K562 (cell line): ENCODE measurements at regions not wholly inside any gene's neighbourhood (a gene's known extent, or its start where the extent isn't known, plus 50 kb on each side); places are given as distances from the start of the nearest gene placed in this dataset.

Experiments used
- ATAC-seq: fragments of 200-7000 bp; cut with Tn5 transposase; 3 replicates; pipeline ENCODE4 v1.9.1; 2020; ENCODE audit warnings: moderate library complexity
- BruUV-seq: library from RNA; stranded (reverse); fragments of 400-500 nt; replicated peaks from 2 replicates; lab custom pipeline; 2021; lab: Mats Ljungman, UMichigan
- CTCF ChIA-PET: fragments of 300-600 bp; formaldehyde crosslinking; extraction: SDS; loops from one replicate; lab custom pipeline; 2021; ENCODE audit warnings: low intra/inter-chr PET ratio; lab: Yijun Ruan, JAX
- POLR2A ChIA-PET: fragments of 300-600, 350-650 bp; sonication (Branson Sonifier 250); formaldehyde crosslinking; extraction: SDS; loops from one replicate; lab custom pipeline; 2021; ENCODE audit warnings: antibody characterized with exemption, inconsistent platforms; lab: Yijun Ruan, JAX
- DNase-seq, 4 experiments: peaks; one replicate each; pipeline versions ENCODE4 v3.0.0 to v3.0.0-alpha.2; 2011 to 2018; ENCODE audit warnings: low spot score in 3 of 4, mixed read lengths in 3 of 4; ENCODE audit errors: extremely low read depth in 1 of 4
- FAIRE-seq: peaks from 2 replicates; lab custom pipeline; 2011; peaks lifted over from hg19 to GRCh38; lab: Jason Lieb, UNC
- H2AFZ ChIP-seq: 2 replicates; pipeline ENCODE4 v1.6.0; 2011; ENCODE audit warnings: low read depth, low read length, control low read depth, inconsistent platforms
- H3K27ac ChIP-seq: fragments of 200-600 bp; 3 replicates; pipeline ENCODE4 v1.8.0; 2011; ENCODE audit warnings: low read depth, mild to moderate bottlenecking, control low read depth, inconsistent platforms, low read length, moderate library complexity, mixed read lengths; ENCODE audit errors: extremely low read depth
- H3K27me3 ChIP-seq, 2 experiments: fragments of 300-600 bp in 1 of 2; 2 replicates in 1 of 2; 3 replicates in 1 of 2; pipeline versions ENCODE4 v1.6.0 to v1.8.0; 2011; ENCODE audit warnings: inconsistent platforms in 2 of 2, low read length in 2 of 2, mild to moderate bottlenecking in 1 of 2, mixed read lengths in 1 of 2, moderate library complexity in 1 of 2; ENCODE audit not compliant: control insufficient read depth in 2 of 2, insufficient read depth in 2 of 2
- H3K36me3 ChIP-seq: fragments of 300-600 bp; 3 replicates; pipeline ENCODE4 v1.8.0; 2011; ENCODE audit warnings: mild to moderate bottlenecking, low read length, inconsistent platforms; ENCODE audit not compliant: control insufficient read depth, insufficient read depth
- H3K4me1 ChIP-seq, 2 experiments: fragments of 200-600 bp in 1 of 2; replicated peaks in 1 of 2; 2 replicates in 1 of 2; 3 replicates in 1 of 2; pipeline versions ENCODE4 v1.5.1 to v1.8.0; 2011; ENCODE audit warnings: inconsistent platforms in 2 of 2, low read length in 2 of 2, mild to moderate bottlenecking in 1 of 2, mixed read lengths in 1 of 2, moderate library complexity in 1 of 2; ENCODE audit not compliant: control insufficient read depth in 2 of 2, insufficient read depth in 2 of 2
- H3K4me2 ChIP-seq: 2 replicates; pipeline ENCODE4 v1.6.1; 2011; ENCODE audit warnings: low read length, control low read depth, inconsistent platforms, mixed read lengths; ENCODE audit not compliant: insufficient read depth
- H3K4me3 ChIP-seq: fragments of 200-600 bp; sonication (generic), shearing (Covaris generic); 2 replicates; pipeline ENCODE4 v1.5.1; 2016; ENCODE audit warnings: control low read depth, inconsistent platforms
- H3K79me2 ChIP-seq: fragments of 200-600 bp; 3 replicates; pipeline ENCODE4 v1.8.0; 2011; ENCODE audit warnings: low read length, inconsistent platforms; ENCODE audit not compliant: control insufficient read depth, insufficient read depth
- H3K9ac ChIP-seq, 2 experiments: 2 replicates each; pipeline versions ENCODE4 v1.6.0 to v1.6.1; 2011; ENCODE audit warnings: low read depth in 2 of 2, low read length in 2 of 2, control low read depth in 1 of 2, inconsistent platforms in 1 of 2, mild to moderate bottlenecking in 1 of 2, mixed read lengths in 1 of 2; ENCODE audit not compliant: insufficient read depth in 1 of 2
- H3K9me1 ChIP-seq: one replicate; pipeline ENCODE4 v1.6.0; 2011; ENCODE audit warnings: inconsistent platforms, mild to moderate bottlenecking, low read length, moderate library complexity; ENCODE audit not compliant: control insufficient read depth, insufficient read depth
- H3K9me3 ChIP-seq: replicated peaks from 2 replicates; pipeline ENCODE4 v1.5.1; 2011; ENCODE audit warnings: low read depth, low read length, inconsistent platforms; ENCODE audit not compliant: control insufficient read depth, insufficient read depth
- H4K20me1 ChIP-seq: replicated peaks from 2 replicates; pipeline ENCODE4 v1.6.1; 2011; ENCODE audit warnings: low read length, inconsistent platforms, mixed read lengths; ENCODE audit not compliant: control insufficient read depth, insufficient read depth
- BHLHE40 ChIP-seq: IDR thresholded peaks from 2 replicates; pipeline ENCODE4 v1.6.1; 2011; ENCODE audit warnings: low read length, improper control_type of control experiment
- CBX3 ChIP-seq, 2 experiments: IDR thresholded peaks; 1 replicate in 1 of 2; 2 replicates in 1 of 2; pipeline ENCODE4 v1.6.1; 2012; ENCODE audit warnings: inconsistent platforms in 2 of 2, low read length in 2 of 2, borderline replicate concordance in 1 of 2, control low read depth in 1 of 2
- KDM5B ChIP-seq: fragments of 200-600 bp; sonication (generic); IDR thresholded peaks from 2 replicates; pipeline ENCODE4 v1.6.1; 2012; ENCODE audit warnings: low read depth, mild to moderate bottlenecking, moderate library complexity, low read length, control low read depth, inconsistent platforms; ENCODE audit not compliant: insufficient replicate concordance
- SMAD1 ChIP-seq: fragments of 150-350 bp; IDR thresholded peaks from 2 replicates; pipeline ENCODE4 v1.6.1; 2014; ENCODE audit warnings: low read length, low read depth; ENCODE audit not compliant: partially characterized antibody
- ZNF124 ChIP-seq: sonication (generic); formaldehyde crosslinking; IDR thresholded peaks from 2 replicates; pipeline ENCODE4 v1.8.1; 2022; ENCODE audit warnings: missing genetic modification reagents
- ZSCAN32 ChIP-seq: fragments of 450-650 bp; formaldehyde crosslinking; IDR thresholded peaks from 2 replicates; pipeline ENCODE4 v1.4.0; 2020; ENCODE audit warnings: mild to moderate bottlenecking, moderate library complexity
- WGBS: fragments of 100-300 bp; shearing (Covaris generic); methylation state at CpG from one replicate; pipeline ENCODE4 v1.1.6; 2016; ENCODE audit warnings: low coverage, mixed read lengths; ENCODE audit not compliant: insufficient coverage; ENCODE audit errors: missing lambda C conversion rate; 5-methylcytosine and 5-hydroxymethylcytosine counted together
- in situ Hi-C: fragments of 300-500 bp; cut with MboI; formaldehyde crosslinking; loops from 4 replicates; pipeline ENCODE4 v1.15.0; 2018; ENCODE audit warnings: inconsistent platforms, mixed read lengths
- intact Hi-C: fragments of 100-400 bp; cut with micrococcal nuclease; formaldehyde crosslinking; loops from 2 replicates; pipeline ENCODE4 v1.14.2; 2022

DNA sequence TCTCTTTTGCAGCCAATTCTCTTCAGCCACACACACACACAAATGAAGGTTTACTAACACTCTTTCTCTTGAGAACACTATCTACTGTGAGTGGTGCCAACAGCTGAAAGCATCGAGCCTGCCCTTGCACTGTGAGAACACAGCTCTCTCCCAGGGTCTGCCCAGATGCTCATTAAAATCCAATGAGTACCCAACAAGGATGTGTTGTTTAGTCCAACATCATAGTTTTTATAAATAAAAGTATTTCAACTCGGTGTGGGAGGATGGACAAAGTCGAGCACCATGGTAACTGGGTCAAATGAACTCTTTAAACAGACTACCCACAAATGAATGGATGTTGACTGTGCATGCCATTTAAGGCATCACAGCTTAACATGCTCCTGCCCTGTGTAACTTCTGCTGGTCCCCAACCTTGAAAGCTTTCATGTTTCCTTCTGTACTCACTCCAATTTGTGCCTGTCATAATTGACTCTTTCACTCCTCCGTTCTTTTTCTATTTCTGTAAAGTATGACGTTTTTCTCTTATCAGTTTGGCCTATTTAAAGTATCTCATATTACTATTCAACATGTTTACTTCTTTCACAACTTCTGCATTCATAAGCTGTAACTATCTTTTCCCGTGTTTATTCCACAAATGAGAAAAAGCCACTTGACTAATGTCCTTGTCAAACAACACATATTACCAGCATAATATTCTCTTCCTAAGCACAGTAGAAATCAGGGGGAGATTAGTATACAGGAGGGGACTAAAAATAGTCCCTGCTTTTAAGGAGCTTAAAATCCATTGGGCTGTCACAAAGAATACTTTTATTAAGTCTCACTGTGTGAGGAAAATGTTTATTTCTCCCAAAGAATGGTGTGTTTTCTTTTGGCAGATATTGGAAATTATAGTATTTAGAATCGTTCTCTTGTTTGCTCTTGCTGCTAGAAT, 215.4 kb downstream of the RFPL4B start:
- ATAC-seq (no peak), DNase-seq (no peak), FAIRE-seq (no peak)
- Histone ChIP-seq H4K20me1 (no peaks in the 10 kb centered on the region), H3K79me2 (no peaks in the 10 kb centered on the region), H3K9me3 (no peaks in the 10 kb centered on the region), H3K36me3 (no peaks in the 10 kb centered on the region), H3K9ac (no peak overlapping the region), H3K4me2 (no peak overlapping the region)
- in situ Hi-C loops = no loop called here
- whole genome bisulfite sequencing = 0% methylated on average over 7 of the region's 7 CpGs
- TF ChIP-seq SMAD1 (no peak), BHLHE40 (no peak), KDM5B (no peak), ZSCAN32 (no peak), ZNF124 (CRISPR knock-in tag) (no peak), CBX3 (IDR thresholded peaks at IDR 0.05; ENCODE audit: borderline replicate concordance in 1 of 2, low read length in 2 of 2) (no peak)
- TF ChIP-seq, all 486 proteins: peak for 0
- Histone ChIP-seq H3K9me1 (no peaks in the 10 kb centered on the region), H3K27ac (no peak overlapping the region), H2AFZ (no peak overlapping the region), H3K4me1 (no peaks in the 10 kb centered on the region), H3K27me3 (no peaks in the 10 kb centered on the region), H3K4me3 (no peak overlapping the region)
- ChIA-PET POLR2A (no interaction called here), CTCF (no interaction called here)
- BruUV-seq = no TSS peak
- intact Hi-C loops = no loop called here
